ENCODE measurements at regions not wholly inside any gene's neighbourhood (a gene's known extent, or its start where the extent isn't known, plus 50 kb on each side); places are given as distances from the start of the nearest gene placed in this dataset.

GRCh38 chr7:63093481-63093880 is 905.2 kb upstream of the ZNF722 start:
- no peak for TF ChIP-seq CTCF (conservative IDR thresholded peaks at IDR 0.05)
- no peak for TF ChIP-seq EZH2 (IDR thresholded peaks at IDR 0.05; ENCODE audit: low read depth)
